Epithelial cell of proximal tubule (primary cell): ENCODE measurements at regions not wholly inside any gene's neighbourhood (a gene's known extent, or its start where the extent isn't known, plus 50 kb on each side); places are given as distances from the start of the nearest gene placed in this dataset.

Experiments
- DNase-seq: peaks from one replicate; pipeline ENCODE4 v3.0.0-alpha.2; 2011; ENCODE audit warnings: low read depth
- H3K4me3 ChIP-seq: 2 replicates; pipeline ENCODE4 v1.5.1; 2011; ENCODE audit warnings: low read depth, mild to moderate bottlenecking, low read length
- CTCF ChIP-seq: conservative IDR thresholded peaks from 2 replicates; pipeline ENCODE4 v1.5.1; 2012; ENCODE audit warnings: low read depth, mild to moderate bottlenecking, low read length

- no peak for TF ChIP-seq CTCF
- H3K4me3 ChIP-seq: no peak overlapping the region
- DNase-seq: no peak
These were observed 208.4 kb downstream of the NXPE2 start for GRCh38 chr11:114886644-114887265.

GRCh38 chr11:114889594-114890011 lies 211.3 kb downstream of the NXPE2 start:
- no peak for TF ChIP-seq CTCF
- DNase-seq: no peak
- H3K4me3 ChIP-seq: no peak overlapping the region

- TF ChIP-seq CTCF: no peak
- H3K4me3 ChIP-seq: no peak overlapping the region
- no peak for DNase-seq
These were observed 211.7 kb downstream of the NXPE2 start for GRCh38 chr11:114890038-114890437.

GRCh38 chr11:114891911-114892310 lies 213.6 kb downstream of the NXPE2 start:
- TF ChIP-seq CTCF: no peak
- no peak overlapping the region for H3K4me3 ChIP-seq
- DNase-seq: no peak

- no peak overlapping the region for H3K4me3 ChIP-seq
- no peak for DNase-seq
- TF ChIP-seq CTCF: peak; percentile 41
These were observed 214.3 kb downstream of the NXPE2 start for GRCh38 chr11:114892381-114893197.

GRCh38 chr11:114893329-114893728 lies 215.0 kb downstream of the NXPE2 start:
- no peak for TF ChIP-seq CTCF
- DNase-seq: no peak
- H3K4me3 ChIP-seq: no peak overlapping the region

- no peak for TF ChIP-seq CTCF
- no peak for DNase-seq
- H3K4me3 ChIP-seq: no peak overlapping the region
These were observed 218.3 kb downstream of the NXPE2 start for GRCh38 chr11:114896594-114896993.
